ENCODE measurements at regions not wholly inside any gene's neighbourhood (a gene's known extent, or its start where the extent isn't known, plus 50 kb on each side); places are given as distances from the start of the nearest gene placed in this dataset.

DNA sequence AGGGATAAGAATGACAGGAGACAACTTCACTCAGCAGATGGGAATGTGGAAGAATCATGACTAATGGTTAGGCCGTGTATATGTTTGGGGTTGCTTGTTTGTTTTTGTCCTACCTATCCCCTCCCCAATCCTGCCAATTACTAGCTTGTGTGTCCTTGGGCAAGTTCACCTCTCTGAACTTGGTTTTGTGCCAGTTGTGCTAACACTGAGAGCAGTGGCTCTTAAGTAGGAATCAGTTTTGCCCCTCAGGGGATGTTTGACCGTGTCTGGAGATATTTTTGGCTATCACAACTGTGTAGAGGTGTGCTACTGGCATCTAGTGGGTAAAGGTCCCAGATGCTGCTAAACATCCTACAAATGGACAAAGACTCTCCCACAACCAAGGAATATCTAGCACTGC is 287.0 kb downstream of the DMRT2 start:
- no peak for DNase-seq

DNA sequence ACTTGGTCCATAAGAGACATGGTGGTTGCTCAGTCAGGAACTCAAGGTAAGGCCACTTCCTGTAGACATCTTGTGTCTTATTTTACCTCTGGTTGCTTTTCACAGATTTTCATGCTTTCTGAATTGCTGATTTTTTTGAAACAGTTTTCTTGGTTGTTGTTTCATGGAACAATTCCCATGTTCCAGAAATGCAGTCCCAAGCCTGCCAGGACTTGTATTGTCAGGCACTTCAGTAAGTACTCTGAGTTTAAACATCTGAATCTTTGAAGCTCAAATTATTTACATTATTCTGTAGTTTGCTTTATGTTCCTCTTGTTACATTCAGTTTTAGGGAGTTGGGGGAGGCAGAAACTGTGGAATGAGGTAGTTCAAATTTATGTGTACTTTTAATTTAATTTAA is 290.2 kb downstream of the DMRT2 start:
- no peak for DNase-seq

DNA sequence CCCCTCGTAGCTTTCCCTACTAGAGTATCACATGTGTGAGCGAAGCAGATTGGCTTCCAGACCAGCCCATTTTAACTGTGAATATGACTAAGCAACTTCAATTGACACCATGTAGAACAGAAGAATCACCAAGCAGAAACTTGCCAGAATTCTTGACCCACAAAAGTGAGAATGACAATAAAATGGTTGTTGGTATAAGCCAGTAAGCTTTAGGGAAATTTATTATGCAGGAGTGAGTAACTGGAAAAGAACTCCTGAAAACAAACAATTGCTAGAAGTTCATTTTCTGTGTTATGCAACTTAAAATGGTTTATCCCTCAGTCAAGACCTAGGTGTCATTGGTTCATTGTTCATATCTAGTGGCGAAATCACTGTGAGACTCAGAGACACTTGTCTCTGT is 303.1 kb downstream of the DMRT2 start:
- no peak for DNase-seq

DNA sequence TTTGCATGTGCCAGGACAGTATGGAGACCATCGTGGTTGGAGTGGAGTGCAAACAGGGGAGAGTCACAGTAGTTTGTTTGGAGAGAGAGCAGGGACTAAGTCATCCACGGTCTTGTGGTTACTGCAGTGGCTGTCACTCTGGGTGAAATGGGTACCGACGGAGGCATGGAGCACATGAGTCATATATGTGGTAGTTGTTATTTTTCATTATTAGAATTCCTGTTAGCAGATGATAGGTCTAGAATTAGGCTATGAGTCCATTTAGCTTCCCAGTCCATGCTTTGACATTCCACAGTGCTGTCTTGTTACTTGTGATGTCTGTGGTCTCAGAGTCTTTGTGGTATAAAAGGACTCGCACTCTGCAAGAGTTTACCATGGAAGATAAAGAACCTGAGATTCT is 303.9 kb downstream of the DMRT2 start:
- no peak for DNase-seq

DNA sequence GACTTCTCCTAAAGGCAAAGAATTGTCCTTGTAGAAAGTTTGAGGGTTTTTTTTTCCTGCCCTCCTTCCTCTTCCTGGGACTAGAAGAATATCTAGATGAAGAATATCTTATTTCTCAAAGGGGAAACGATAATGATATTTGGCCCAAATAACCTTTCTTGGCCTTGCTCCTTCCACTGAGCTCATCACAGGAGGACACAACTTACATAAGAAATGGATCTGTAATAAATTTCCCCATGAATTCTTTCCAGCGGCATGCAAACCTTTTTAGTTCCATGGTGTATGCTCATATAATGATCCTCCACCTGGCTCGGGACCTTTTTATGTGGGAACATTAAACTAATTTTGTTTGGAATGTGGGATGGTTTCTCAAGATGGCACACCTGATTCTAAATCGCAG is 304.4 kb downstream of the DMRT2 start:
- DNase-seq: no peak

DNA sequence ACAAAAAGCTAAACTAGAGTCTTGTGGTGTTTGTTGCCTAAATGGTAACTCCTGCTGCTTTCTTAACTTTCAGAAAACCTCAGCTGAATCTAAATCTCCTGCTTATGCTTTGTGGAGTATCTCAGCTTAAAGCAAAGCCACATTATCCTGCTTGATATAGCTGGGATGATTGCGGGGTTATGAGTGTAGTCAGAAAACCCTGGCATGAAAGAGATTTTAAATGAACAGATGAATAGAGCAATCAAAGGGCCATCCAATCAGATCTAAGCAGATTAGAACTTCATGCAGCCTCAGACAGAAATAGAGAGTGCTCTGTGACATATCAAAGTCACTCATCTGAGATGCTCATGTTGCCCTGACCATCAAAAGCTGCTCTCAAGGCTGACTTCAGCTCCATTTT is 305.5 kb downstream of the DMRT2 start:
- DNase-seq: no peak

DNA sequence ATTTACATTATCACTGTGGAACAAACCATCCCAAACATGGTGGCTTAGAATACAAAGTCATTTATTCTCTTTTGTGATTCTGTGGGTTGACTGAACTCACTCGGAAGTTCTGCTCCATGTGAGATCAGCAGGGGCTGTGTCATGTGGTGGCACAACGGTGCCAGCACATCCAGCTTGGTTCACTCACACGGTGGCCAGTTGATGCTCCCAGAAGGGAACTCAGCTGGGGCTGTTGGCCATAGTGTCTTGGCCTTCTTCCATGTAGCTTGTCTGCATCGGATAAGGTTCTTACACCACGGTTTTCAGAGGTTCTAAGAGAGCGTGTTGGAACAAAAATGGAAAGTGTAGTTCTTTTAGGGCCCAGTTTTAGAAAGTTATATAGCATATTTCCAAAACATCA is 312.7 kb downstream of the DMRT2 start:
- DNase-seq: no peak

DNA sequence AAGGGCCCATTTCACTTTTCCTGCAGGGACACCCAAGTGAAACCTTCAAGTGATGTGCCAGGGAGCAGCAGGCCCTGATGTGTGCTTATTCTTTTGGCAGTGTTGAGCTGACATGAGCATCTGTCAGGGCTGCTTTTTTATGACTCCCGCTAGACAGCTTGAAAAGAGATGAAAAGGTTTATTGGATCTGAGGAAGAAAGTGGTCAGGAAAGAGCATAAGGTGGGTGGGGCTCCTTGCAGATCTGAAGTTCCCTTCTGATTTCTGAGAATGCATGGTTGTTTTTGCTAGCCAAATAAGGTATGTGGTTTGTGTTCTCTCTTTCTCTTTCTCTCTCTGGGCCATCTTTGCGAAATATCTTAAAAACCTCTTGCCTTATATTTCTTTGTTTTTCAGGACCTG is 316.1 kb downstream of the DMRT2 start:
- DNase-seq: no peak

DNA sequence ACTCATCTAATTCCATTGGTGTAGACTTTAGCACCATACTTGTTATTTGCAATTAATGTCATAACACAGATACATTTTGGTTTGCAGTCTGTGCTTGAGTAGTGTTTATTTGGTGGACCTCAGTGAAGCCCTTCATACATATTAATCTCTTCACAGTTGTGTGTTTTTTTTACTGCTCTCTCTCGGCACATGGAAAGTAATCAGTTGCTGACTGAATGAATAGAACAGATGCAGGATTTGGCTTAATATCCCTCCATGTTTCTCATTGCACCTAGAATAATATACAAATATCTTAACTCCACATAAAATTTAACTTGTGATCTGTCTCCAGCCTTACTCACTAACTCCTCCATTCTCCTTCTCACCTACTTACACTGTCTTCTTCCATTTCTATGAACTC is 319.1 kb downstream of the DMRT2 start:
- no peak for DNase-seq

DNA sequence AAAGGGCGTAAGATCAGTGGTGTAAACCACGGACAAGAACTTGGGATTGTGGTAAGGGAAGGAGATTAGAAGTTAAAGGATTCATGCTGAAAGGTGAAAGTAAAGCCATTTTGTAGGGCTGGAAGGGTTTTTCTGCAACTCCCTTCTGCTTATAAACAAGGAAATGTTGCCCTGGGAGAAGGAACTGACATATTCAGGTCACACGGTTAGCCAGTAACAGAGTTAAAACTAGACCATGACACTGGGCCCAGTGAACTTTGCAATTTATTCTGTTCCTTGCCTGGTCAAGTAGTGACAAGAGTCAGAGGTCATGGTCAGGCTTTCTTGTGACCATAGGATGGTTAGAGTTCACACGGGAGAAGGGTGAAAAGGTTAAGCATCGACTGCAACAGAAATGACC is 323.3 kb downstream of the DMRT2 start:
- no peak for DNase-seq

DNA sequence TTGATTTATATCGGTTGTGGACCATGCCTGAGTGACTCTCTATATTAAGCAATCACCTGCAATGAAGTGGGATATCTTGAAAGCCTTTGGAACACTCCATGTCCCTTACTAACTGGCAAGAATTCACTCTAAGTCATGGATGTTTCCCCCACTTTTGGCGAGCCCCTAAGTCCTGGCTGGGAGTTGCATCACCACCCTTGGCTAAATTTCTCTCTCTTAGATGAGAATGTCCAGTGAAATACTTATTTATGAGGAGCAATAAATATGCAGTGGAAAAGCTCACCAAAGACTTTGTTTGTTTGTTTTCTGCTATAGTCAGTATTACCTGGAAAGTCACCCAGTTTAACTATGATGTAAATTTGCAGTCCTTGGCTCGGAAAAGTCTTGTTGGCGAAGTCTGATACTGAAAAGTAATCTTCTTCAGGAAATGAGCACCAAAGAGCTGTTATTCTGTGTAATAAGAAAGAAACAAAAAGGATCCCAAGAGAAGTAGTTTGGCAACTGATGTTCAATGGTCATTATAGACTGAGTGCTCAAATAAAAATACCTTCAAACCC is 333.8 kb downstream of the DMRT2 start:
- DNase-seq: no peak

DNA sequence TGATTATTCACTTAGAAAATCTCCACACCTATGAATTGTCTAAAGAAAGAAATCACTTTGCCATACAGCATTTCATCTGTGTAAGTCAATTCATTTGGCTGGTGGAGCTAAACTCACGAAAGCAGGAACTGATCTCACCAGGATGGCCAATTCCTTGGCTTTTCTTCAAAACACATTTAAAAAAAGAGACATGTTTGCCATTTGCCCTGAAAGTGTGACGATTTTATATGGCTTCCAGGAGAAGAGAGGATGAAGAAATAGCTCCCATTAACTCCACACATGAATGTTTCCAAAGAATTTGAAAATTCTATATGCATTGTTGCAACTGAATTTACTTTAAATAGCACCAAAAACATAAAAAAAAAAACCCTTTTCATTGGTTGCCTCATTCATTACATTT is 334.7 kb downstream of the DMRT2 start:
- DNase-seq: no peak

DNA sequence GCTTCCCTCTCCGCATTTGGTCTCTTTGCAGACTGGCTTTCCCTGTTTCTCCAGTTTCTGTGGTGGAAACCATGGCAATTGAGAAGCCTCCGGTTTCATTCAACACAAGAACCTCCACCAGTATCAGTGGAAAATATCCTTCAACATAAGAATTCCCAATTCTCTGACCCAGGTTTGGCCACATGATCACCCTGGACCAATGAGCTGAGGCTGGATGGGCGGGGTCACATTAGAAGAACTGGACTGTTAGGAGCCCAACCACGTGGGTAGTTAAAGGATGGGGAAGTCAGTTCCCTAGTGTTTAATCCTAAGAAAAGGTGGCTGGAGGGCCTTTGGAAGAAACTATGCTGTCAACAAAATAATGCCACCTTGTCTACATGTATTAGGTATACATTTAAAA is 336.3 kb downstream of the DMRT2 start:
- no peak for DNase-seq

DNA sequence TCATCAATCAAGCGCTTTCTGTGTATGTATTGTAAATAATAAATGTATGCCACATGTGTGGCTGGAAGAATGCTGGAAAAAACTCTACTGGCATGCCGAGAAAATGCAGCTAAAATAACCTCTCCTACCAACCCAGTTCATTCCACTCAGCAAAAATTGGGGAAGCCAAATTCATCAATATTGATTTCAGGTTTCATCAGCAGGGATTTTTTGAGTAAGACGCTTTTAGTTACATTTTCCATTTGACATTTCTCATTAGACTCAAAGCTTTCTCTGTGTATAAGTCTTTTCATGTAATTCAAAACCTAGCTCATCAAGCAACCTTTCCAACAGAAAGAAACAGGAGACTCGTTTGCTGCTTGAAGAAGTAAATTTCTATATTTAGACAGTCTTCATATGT is 338.1 kb downstream of the DMRT2 start:
- no peak for DNase-seq

DNA sequence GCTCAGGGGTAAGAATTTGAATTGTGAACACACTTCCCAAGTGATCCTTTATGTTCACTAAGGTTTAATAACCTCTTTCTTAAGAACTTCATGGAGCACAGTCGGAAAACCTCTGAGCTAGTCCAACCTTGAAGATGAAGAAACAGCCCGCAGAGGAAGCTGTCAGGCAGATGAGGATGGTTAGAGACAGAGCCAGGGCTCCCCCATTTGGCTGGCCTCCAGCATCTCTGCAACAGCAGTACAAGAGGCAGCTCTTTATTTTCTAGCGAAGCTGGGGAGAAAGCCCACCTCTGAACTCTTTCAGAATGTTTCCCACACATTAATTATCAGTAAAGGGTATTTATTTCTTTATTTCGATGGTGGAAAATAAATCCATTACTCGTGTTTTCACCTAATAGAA is 350.8 kb downstream of the DMRT2 start:
- DNase-seq: no peak

DNA sequence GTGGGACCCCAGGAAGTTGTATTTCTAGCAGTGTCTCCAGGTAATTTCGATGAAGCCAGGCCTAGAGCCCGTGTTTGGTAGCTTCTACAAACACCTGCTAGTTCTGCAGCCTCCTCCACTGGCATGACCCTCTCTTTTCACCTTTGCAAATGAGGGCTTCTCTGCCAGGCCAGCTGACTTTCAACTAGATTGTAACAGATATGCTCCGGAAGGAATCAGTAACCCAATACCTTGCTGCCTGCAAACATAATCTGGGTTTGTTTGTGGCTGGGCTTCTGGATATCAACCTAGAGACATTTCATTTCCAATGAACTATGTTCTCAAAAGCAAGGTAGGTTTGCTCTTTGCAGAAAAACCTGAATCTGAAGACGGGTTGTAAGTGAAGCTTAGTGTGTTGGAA is 354.8 kb downstream of the DMRT2 start:
- DNase-seq: no peak

DNA sequence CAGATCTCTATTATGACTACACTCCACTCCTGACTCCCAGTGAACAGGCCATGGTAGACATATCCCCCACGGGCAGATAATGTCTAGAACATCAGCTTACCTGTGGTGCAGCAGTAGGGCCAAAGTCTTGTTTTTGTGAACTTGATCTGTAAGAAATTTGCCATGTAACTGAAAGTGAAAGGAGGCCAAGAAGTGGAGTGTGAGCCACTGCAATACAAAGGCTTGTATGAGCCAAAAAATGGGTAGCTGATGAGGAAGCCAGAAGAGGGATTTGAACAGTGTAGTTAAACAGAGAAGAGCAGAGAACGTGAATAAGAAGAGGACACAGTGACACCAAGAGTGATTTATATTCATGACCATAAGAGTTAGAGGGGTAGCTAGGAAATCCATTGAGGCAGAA is 361.7 kb downstream of the DMRT2 start:
- no peak for DNase-seq

DNA sequence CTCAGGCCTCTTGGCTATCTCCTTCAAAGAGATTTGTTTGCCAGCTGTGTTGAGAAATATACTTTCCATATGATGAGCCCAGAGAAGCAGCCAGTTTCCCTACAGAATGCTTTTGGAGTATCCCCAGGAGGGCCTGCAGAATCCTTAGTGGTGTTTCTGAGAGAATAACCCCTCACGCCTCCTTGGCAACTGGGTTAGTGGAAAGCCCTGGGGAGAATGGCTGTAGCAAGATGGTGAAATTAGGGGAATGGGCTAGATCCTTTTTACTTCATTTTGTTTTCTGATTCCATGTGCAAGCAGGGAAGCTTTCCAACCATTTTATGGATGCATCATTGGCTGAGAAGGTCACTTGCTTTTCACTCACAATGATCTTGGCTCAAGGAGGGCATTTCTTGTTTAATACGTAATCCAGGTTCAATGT is 364.6 kb downstream of the DMRT2 start:
- no peak for DNase-seq

DNA sequence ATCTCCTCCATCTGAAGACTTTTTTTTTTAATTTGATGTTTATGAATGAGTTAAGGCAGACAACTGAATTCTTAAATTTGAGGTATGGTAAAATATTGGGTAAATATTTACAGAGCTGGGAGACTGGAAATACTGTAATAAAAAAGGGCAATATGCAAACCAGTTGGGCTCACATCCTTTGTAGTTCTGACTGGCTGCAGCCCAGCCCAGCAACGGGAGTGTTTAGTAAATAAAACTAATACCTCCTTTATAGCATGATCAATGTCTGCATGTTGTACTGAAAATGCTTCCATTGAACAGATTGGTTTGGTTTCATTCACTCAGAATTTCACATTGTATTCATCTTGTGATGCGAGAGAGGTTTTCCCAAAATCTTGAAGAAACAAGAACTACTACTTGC is 365.0 kb downstream of the DMRT2 start:
- no peak for DNase-seq

DNA sequence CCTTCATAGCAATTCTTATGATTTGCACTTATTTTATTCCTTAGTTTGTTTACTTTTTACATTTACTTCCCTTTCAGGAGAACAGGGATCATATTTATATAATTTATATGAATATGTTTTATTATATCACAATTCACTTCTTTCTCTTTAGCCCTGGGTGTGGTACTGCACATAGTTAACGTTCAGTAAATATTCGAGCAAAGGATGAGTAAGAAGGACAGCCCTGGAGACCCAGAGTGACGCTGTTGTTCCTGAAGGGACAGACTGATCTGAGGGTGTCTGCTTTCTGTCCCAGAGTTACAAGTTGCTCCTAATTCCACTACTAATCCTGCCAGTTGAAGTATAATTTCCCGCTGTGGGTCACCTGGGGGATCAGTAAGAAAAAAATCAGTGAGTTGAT is 366.1 kb downstream of the DMRT2 start:
- no peak for DNase-seq

DNA sequence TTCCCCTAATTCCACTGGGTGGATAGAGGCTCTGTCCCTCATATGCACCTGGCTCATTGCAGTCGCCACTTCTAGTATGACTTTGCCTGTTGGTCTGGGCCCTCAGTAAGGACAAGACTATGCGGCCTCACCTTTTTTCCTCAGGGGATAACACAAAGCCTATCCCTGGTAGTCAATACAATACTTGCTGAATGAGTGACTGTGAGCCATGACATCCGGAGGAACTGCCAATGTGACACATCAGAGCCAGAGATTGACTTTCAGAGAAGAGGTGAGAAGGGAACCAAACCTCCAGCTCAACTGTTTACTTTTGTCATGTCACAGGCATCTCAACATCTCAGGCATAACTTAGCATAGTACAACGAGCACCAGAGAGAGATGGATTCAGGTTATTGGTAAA is 371.3 kb downstream of the DMRT2 start:
- no peak for DNase-seq

DNA sequence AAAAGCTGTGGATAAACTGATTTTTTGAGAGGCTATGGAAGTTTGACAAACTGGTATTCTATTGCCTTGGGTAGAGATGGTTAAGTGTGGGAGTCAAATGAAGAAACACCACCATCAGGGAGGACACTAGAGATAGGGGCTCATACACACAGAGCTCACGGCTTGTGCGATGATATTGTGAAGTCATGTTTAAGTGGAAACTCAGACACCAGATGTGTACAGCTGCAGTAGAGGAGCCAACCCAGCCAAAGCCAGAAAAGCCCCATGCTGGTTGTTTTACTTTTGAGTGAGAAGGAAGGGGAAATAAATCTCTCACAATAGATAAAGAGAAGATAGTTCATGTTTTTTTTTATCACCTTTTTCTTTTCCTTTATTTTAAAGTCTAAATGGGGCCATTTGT is 377.7 kb downstream of the DMRT2 start:
- no peak for DNase-seq

DNA sequence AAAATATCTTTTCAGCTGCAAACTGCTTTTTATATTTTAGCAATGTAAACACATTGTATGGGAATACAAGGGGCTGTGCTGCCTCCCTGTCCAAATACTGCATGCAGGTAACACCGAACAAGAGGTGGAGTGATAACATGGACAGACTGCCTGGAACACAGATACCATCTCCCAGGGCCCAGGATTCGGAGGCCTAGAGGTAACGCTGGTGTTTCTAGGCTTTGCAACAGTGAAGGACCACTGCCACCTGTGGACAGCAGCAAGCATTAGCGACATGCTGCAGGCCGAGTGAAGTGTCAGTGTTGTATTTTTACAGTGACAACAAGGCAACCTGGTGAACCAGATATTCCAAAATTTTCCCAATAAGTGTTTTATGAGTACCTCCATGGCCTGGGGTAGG is 379.1 kb downstream of the DMRT2 start:
- DNase-seq: no peak

DNA sequence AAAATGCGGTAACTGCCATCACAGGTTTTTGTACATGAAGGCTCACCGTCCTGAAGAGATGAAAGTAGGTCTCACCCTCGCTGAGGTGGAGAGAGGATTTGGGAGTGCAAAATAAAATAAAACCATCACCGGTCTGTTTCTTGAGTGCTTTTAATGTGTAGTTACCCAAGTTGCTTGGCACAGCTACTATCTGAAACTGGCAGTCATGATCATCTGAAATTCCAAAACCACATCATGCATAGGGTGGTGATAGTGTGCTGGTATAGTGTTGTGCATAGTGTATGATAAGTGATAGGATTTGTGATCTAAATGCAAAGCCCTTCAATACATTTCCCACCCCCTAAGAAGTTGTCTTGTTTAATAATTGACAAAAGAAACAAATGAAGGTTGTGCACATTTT is 381.3 kb downstream of the DMRT2 start:
- no peak for DNase-seq

DNA sequence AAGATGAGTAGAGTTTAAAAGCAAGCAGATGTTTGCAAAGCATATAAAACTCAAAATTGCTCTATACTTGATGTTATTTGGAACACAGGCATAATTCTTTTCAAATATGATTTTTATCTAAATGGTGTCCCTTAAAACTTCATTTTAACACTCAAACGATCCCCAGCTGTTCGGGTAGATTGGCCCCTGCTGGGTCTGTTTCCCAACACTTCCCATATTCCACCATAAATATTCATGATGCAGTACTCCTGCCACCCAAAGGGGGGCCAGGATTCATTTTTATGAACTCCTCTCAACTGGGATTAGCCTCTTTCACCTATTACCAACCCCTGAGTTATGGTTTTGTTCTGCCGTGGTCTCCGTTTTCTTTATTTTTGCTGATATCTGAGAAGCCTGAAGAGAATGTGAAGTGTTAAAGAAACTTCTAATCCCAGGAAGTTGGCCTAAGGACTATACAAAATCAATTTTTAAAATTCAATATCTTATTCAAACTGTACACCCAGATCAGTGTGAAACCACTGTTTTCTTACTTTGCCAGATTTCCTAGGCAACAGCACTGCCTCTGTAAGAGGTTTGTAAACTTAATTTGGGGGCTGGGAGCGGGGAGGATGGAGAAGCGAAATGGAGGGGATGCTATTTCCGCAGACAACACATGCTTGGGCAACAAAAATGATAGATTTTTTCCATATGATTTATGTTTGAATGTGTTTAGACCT is 384.1 kb downstream of the DMRT2 start:
- no peak for DNase-seq

Data from NCI-H2107 (cell line).